Spleen (tissue), 11 donors: ENCODE measurements at regions not wholly inside any gene's neighbourhood (a gene's known extent, or its start where the extent isn't known, plus 50 kb on each side); places are given as distances from the start of the nearest gene placed in this dataset.

Experiments
- DNase-seq: peaks from one replicate; pipeline ENCODE4 v3.0.0-alpha.2; 2020
- H3K27ac ChIP-seq, 8 donors: fragments of 200-600 bp; sonication (generic) in 7 of 8; 1 replicate in 4 of 8; 2 replicates in 4 of 8; pipeline versions ENCODE4 v1.5.0 to v1.8.0; 2016 to 2021; ENCODE audit warnings: inconsistent platforms in 4 of 8, mild to moderate bottlenecking in 4 of 8, moderate library complexity in 1 of 8
- H3K27me3 ChIP-seq, 7 donors: fragments of 200-600 bp; sonication (generic) in 6 of 7; replicated peaks in 1 of 7; 1 replicate in 4 of 7; 2 replicates in 3 of 7; pipeline versions ENCODE4 v1.5.0 to v1.8.0; 2016 to 2021; ENCODE audit warnings: inconsistent platforms in 3 of 7, mild to moderate bottlenecking in 1 of 7
- H3K36me3 ChIP-seq, 6 donors: fragments of 200-600 bp; sonication (generic) in 5 of 6; 1 replicate in 4 of 6; 2 replicates in 2 of 6; pipeline versions ENCODE4 v1.5.0 to v1.8.0; 2016 to 2021; ENCODE audit warnings: inconsistent platforms in 2 of 6
- H3K4me1 ChIP-seq, 6 donors: fragments of 200-600 bp; sonication (generic) in 5 of 6; 1 replicate in 3 of 6; 2 replicates in 3 of 6; pipeline versions ENCODE4 v1.5.0 to v1.8.0; 2016 to 2021; ENCODE audit warnings: inconsistent platforms in 3 of 6
- H3K4me3 ChIP-seq, 8 donors: fragments of 200-600 bp; sonication (generic) in 7 of 8; 1 replicate in 4 of 8; 2 replicates in 4 of 8; pipeline versions ENCODE4 v1.5.0 to v1.8.0; 2016 to 2021; ENCODE audit warnings: inconsistent platforms in 4 of 8, mild to moderate bottlenecking in 4 of 8, moderate library complexity in 2 of 8
- H3K9me3 ChIP-seq, 8 donors: fragments of 200-600 bp; sonication (generic) in 7 of 8; 1 replicate in 4 of 8; 2 replicates in 4 of 8; pipeline versions ENCODE4 v1.5.0 to v1.8.0; 2016 to 2021; ENCODE audit warnings: inconsistent platforms in 4 of 8
- POLR2A ChIP-seq, 3 donors: fragments of 450-650 bp; IDR thresholded peaks; one replicate each; pipeline ENCODE4 v1.5.1; 2017; ENCODE audit warnings: antibody characterized with exemption in 3 of 3, mild to moderate bottlenecking in 1 of 3
- POLR2AphosphoS5 ChIP-seq, 3 donors: sonication (generic); formaldehyde crosslinking; IDR thresholded peaks; one replicate each; pipeline ENCODE4 v1.5.1; 2017; ENCODE audit warnings: antibody characterized with exemption in 3 of 3
- WGBS, 5 donors: extraction: QIAGEN DNeasy Blood & Tissue Kit in 3 of 5; methylation state at CpG; one replicate each; pipeline versions ENCODE4 v1.1.5 to v1.1.7; 2013 to 2018; 5-methylcytosine and 5-hydroxymethylcytosine counted together
- intact Hi-C: fragments of 100-400 bp; cut with DNase I; formaldehyde crosslinking; loops from one replicate; pipeline ENCODE4 v1.15.0; 2023; ENCODE audit warnings: low total_unique reads
- TF ChIP-seq, protein P1 (sequence below), 11 experiments: fragments of 200-600 bp in 7 of 11; fragments of 450-650 bp in 4 of 11; sonication (generic) in 4 of 11; IDR thresholded peaks in 8 of 11; conservative IDR thresholded peaks in 3 of 11; 1 replicate in 7 of 11; 2 replicates in 4 of 11; pipeline versions ENCODE4 v1.4.0 to v1.8.0; 2016 to 2021; ENCODE audit warnings: antibody characterized with exemption in 11 of 11, inconsistent platforms in 4 of 11, mild to moderate bottlenecking in 1 of 11
- donor health status: healthy with polysubstance abuse.
- donor health status: DM: no; HTN: no; CAD: no; lungs with moderate emphysema.
- donor health status: DM: no; HTN: no; CAD: no.
- donor health status: Bipolar disorder and iron deficiency.
- donor health status: healthy.
- donor health status: DM: no; HTN: no; CAD: no.
- donor health status: DM: yes; HTN: yes; CAD: no.

GRCh38 chr18:1227025-1227424, 322.4 kb downstream of the ADCYAP1 start:
- Histone ChIP-seq H3K9me3 (peaks cover 0 to 33% (median 26%) of the 10 kb centered on the region in 8 donors), H3K36me3 (no peaks in the 10 kb centered on the region), H3K4me1 (no peaks in the 10 kb centered on the region), H3K27ac (no peak overlapping the region), H3K27me3 (no peaks in the 10 kb centered on the region), H3K4me3 (no peak overlapping the region)
- intact Hi-C loops: no loop called here
- DNase-seq: no peak
- 79 to 86% (median 80%) methylated on average over 4 of the region's 4 CpGs for WGBS, 5 donors
- TF ChIP-seq, protein P1, sequence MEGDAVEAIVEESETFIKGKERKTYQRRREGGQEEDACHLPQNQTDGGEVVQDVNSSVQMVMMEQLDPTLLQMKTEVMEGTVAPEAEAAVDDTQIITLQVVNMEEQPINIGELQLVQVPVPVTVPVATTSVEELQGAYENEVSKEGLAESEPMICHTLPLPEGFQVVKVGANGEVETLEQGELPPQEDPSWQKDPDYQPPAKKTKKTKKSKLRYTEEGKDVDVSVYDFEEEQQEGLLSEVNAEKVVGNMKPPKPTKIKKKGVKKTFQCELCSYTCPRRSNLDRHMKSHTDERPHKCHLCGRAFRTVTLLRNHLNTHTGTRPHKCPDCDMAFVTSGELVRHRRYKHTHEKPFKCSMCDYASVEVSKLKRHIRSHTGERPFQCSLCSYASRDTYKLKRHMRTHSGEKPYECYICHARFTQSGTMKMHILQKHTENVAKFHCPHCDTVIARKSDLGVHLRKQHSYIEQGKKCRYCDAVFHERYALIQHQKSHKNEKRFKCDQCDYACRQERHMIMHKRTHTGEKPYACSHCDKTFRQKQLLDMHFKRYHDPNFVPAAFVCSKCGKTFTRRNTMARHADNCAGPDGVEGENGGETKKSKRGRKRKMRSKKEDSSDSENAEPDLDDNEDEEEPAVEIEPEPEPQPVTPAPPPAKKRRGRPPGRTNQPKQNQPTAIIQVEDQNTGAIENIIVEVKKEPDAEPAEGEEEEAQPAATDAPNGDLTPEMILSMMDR (IDR thresholded peaks at IDR 0.05 in 8 of 11, conservative IDR thresholded peaks at IDR 0.05 in 3 of 11): no peak
- no peak for TF ChIP-seq POLR2A (IDR thresholded peaks at IDR 0.05)
- no peak for TF ChIP-seq POLR2AphosphoS5 (IDR thresholded peaks at IDR 0.05)

- 80 to 90% (median 87%) methylated on average over 2 of the region's 2 CpGs for WGBS, 5 donors
- intact Hi-C loops: no loop called here
- Histone ChIP-seq H3K27me3 (no peaks in the 10 kb centered on the region), H3K4me3 (no peak overlapping the region), H3K27ac (no peak overlapping the region), H3K4me1 (no peaks in the 10 kb centered on the region), H3K36me3 (no peaks in the 10 kb centered on the region), H3K9me3 (peaks cover 0 to 59% (median 50%) of the 10 kb centered on the region in 8 donors)
- TF ChIP-seq, protein P1 (IDR thresholded peaks at IDR 0.05 in 8 of 11, conservative IDR thresholded peaks at IDR 0.05 in 3 of 11): no peak
- no peak for TF ChIP-seq POLR2AphosphoS5 (IDR thresholded peaks at IDR 0.05)
- no peak for TF ChIP-seq POLR2A (IDR thresholded peaks at IDR 0.05)
- DNase-seq: no peak
These were observed 325.0 kb downstream of the ADCYAP1 start for GRCh38 chr18:1229634-1230033.

DNA sequence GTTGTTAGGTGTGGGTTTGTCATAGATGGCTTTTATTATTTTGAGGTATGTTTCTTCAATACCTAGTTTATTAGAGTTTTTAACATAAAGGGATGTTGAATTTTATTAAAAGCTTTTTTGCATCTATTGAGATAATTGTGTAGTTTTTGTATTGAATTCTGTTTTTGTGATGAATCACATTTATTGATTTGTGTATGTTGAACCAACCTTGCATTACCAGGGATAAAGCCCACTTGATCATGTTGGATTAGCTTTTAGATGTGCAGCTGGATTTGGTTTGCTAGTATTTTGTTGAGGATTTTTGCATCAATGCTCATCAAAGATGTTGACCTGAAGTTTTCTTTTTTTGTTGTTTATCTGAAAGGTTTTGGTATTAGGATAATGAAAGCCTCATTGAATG, 328.2 kb downstream of the ADCYAP1 start:
- Histone ChIP-seq H3K36me3 (no peaks in the 10 kb centered on the region), H3K27me3 (no peaks in the 10 kb centered on the region), H3K4me3 (no peak overlapping the region), H3K27ac (no peak overlapping the region), H3K9me3 (peaks cover 0 to 87% (median 79%) of the 10 kb centered on the region in 8 donors), H3K4me1 (no peaks in the 10 kb centered on the region)
- intact Hi-C loops: no loop called here
- no peak for DNase-seq
- TF ChIP-seq, protein P1 (IDR thresholded peaks at IDR 0.05 in 8 of 11, conservative IDR thresholded peaks at IDR 0.05 in 3 of 11): no peak
- TF ChIP-seq POLR2A (IDR thresholded peaks at IDR 0.05): no peak
- TF ChIP-seq POLR2AphosphoS5 (IDR thresholded peaks at IDR 0.05): no peak

DNA sequence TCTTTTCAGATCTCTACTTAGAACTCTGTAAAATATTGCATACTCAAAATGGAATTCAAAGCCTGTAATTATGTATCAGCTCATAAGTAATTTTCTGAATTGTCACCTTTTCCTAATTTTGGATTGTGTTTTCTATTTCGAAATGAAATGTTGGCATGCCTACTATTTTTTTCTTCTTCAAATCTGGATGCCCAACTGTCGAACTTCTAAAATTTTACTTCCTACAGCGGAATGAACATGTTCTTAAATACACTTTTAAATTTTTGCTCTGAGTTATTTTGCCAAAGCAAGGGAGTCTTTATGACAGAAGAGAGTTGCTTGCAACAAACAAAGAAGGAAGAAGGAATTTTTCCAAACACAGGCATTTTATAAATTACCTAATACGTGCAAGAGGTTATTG, 336.0 kb downstream of the ADCYAP1 start:
- H3K27ac ChIP-seq: no peak overlapping the region
- no peak overlapping the region for H3K4me3 ChIP-seq
- intact Hi-C loops: no loop called here
- peaks cover 0 to 44% (median 18%) of the 10 kb centered on the region in 8 donors for H3K9me3 ChIP-seq
- TF ChIP-seq POLR2A (IDR thresholded peaks at IDR 0.05) (no peak), POLR2AphosphoS5 (IDR thresholded peaks at IDR 0.05) (no peak)
- TF ChIP-seq, protein P1 (IDR thresholded peaks at IDR 0.05 in 8 of 11, conservative IDR thresholded peaks at IDR 0.05 in 3 of 11): no peak
- no peak for DNase-seq
- no peaks in the 10 kb centered on the region for H3K4me1 ChIP-seq
- WGBS, 5 donors: 63 to 77% (median 74%) methylated on average over 4 of the region's 4 CpGs
- no peaks in the 10 kb centered on the region for H3K36me3 ChIP-seq
- H3K27me3 ChIP-seq: no peaks in the 10 kb centered on the region
